ENCODE measurements at regions not wholly inside any gene's neighbourhood (a gene's known extent, or its start where the extent isn't known, plus 50 kb on each side); places are given as distances from the start of the nearest gene placed in this dataset.

DNA sequence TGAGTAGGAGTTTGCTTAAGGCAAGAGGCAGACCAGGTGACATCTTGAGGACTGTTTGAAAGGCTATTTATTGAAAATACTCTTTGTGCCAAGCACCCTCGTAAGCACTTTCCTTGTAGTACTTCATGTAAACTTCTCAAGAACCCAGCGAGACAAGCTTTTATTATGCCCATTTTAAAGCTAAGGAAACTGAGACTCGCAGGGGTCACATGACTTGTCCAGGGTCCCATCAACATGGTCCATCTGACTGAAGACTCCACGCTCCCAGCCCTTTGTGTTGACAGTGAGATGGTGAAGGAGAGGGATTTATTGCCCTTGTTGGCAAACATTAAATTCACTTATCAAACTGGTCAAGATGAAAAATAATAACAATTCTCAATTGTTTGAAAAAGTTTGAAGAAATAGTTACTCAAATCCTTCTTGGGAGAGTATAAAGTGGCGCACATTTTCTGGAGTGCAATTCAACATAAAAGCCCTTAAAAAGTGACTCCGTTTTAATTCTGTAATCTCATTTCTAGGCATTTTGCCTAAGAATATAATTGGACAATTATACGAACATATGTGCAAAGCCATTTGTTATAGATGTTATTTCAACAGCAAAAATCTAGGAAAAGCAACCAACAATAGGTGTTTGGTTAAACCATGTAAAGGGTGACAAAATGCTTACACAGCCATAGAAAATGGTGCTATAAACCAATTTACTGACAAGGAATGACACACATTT, 270.5 kb upstream of the NCKAP5 start:
- TF ChIP-seq, protein P1, sequence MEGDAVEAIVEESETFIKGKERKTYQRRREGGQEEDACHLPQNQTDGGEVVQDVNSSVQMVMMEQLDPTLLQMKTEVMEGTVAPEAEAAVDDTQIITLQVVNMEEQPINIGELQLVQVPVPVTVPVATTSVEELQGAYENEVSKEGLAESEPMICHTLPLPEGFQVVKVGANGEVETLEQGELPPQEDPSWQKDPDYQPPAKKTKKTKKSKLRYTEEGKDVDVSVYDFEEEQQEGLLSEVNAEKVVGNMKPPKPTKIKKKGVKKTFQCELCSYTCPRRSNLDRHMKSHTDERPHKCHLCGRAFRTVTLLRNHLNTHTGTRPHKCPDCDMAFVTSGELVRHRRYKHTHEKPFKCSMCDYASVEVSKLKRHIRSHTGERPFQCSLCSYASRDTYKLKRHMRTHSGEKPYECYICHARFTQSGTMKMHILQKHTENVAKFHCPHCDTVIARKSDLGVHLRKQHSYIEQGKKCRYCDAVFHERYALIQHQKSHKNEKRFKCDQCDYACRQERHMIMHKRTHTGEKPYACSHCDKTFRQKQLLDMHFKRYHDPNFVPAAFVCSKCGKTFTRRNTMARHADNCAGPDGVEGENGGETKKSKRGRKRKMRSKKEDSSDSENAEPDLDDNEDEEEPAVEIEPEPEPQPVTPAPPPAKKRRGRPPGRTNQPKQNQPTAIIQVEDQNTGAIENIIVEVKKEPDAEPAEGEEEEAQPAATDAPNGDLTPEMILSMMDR (IDR thresholded peaks at IDR 0.05; ENCODE audit: low read depth, low read length), result no peak
- TF ChIP-seq EZH2phosphoT487 (IDR thresholded peaks at IDR 0.05; ENCODE audit: low read depth), result no peak

Measured in OCI-LY3 (cell line).